HFF-Myc (cell line): ENCODE measurements at regions not wholly inside any gene's neighbourhood (a gene's known extent, or its start where the extent isn't known, plus 50 kb on each side); places are given as distances from the start of the nearest gene placed in this dataset.

ENCODE experiments used
- DNase-seq: peaks from one replicate; pipeline ENCODE4 v3.0.0-alpha.2; 2011; ENCODE audit warnings: low read depth; ENCODE audit errors: extremely low read depth
- H3K4me3 ChIP-seq: replicated peaks from 2 replicates; pipeline ENCODE4 v1.5.1; 2011; ENCODE audit warnings: low read depth, mild to moderate bottlenecking, control low read depth, low read length
- CTCF ChIP-seq: IDR thresholded peaks from 2 replicates; pipeline ENCODE4 v1.5.1; 2012; ENCODE audit warnings: mild to moderate bottlenecking, low read depth, low read length, control low read depth; ENCODE audit errors: missing control alignments

- DNase-seq = peak; percentile 25
- no peak overlapping the region for H3K4me3 ChIP-seq
- TF ChIP-seq CTCF = no peak
Measured at GRCh38 chr5:96219580-96220281, 213.3 kb downstream of the PCSK1 start.

GRCh38 chr5:96218653-96219052 is 214.4 kb downstream of the PCSK1 start:
- no peak overlapping the region for H3K4me3 ChIP-seq
- no peak for DNase-seq
- TF ChIP-seq CTCF = no peak

- no peak for DNase-seq
- no peak for TF ChIP-seq CTCF
- H3K4me3 ChIP-seq = no peak overlapping the region
Measured at GRCh38 chr5:96214442-96215197, 218.4 kb downstream of the PCSK1 start.

GRCh38 chr5:96209829-96210228 is 223.2 kb downstream of the PCSK1 start:
- H3K4me3 ChIP-seq = no peak overlapping the region
- no peak for TF ChIP-seq CTCF
- no peak for DNase-seq

GRCh38 chr5:96207420-96207819 is 225.6 kb downstream of the PCSK1 start:
- H3K4me3 ChIP-seq = no peak overlapping the region
- DNase-seq = no peak
- no peak for TF ChIP-seq CTCF

GRCh38 chr5:96203761-96204160 is 229.3 kb downstream of the PCSK1 start:
- TF ChIP-seq CTCF = no peak
- H3K4me3 ChIP-seq = no peak overlapping the region
- DNase-seq = no peak
